Central memory CD8-positive, alpha-beta T cell (primary cell): ENCODE measurements at regions not wholly inside any gene's neighbourhood (a gene's known extent, or its start where the extent isn't known, plus 50 kb on each side); places are given as distances from the start of the nearest gene placed in this dataset.
"Not testable (repeated sequence)": the region's sequence is repeated elsewhere in the genome, so short reads cannot be mapped to it uniquely, and the experiment has no call there.

Source experiments
- ATAC-seq: fragments of 150-1000 bp; cut with Tn5 transposase; replicated peaks from 2 replicates; pipeline ENCODE4 v1.10.0; 2022; ENCODE audit warnings: mild to moderate bottlenecking, moderate FRiP score, moderate number of reproducible peaks; ENCODE audit not compliant: poor library complexity, severe bottlenecking; ENCODE audit errors: extremely low read depth
- DNase-seq, 2 donors: peaks; one replicate each; pipeline ENCODE4 v3.0.0; 2021; ENCODE audit warnings: low spot score in 2 of 2
- H3K27ac Mint-ChIP-seq: one replicate; pipeline ENCODE4 v1.8.0; 2022; ENCODE audit warnings: low read depth, mild to moderate bottlenecking, moderate library complexity, mixed read lengths
- H3K27me3 Mint-ChIP-seq: one replicate; pipeline ENCODE4 v1.8.0; 2022; ENCODE audit warnings: mixed read lengths
- H3K36me3 Mint-ChIP-seq: one replicate; pipeline ENCODE4 v1.8.0; 2022; ENCODE audit warnings: mild to moderate bottlenecking, moderate library complexity, mixed read lengths; ENCODE audit not compliant: insufficient read depth
- H3K4me1 Mint-ChIP-seq: one replicate; pipeline ENCODE4 v1.8.0; 2022; ENCODE audit warnings: mixed read lengths
- H3K4me3 Mint-ChIP-seq: one replicate; pipeline ENCODE4 v1.8.0; 2022; ENCODE audit warnings: mild to moderate bottlenecking, moderate library complexity, mixed read lengths
- H3K9me3 Mint-ChIP-seq: one replicate; pipeline ENCODE4 v1.8.0; 2022; ENCODE audit warnings: mixed read lengths

GRCh38 chr3:106842151-106842550 is 535.1 kb upstream of the CCDC54 start:
- no peak for ATAC-seq

GRCh38 chr3:106844638-106845037 is 532.6 kb upstream of the CCDC54 start:
- Mint-ChIP-seq H3K27ac (no peak overlapping the region), H3K27me3 (no peaks in the 10 kb centered on the region), H3K4me3 (no peak overlapping the region), H3K4me1 (no peaks in the 10 kb centered on the region), H3K9me3 (peaks cover 5% of the 10 kb centered on the region), H3K36me3 (no peaks in the 10 kb centered on the region)
- DNase-seq (no peak), ATAC-seq (no peak)

More at GRCh38 chr3:106842151-106842550, 535.1 kb upstream of the CCDC54 start:
- Mint-ChIP-seq H3K9me3 (peaks cover 11% of the 10 kb centered on the region), H3K4me1 (no peaks in the 10 kb centered on the region), H3K27ac (no peak overlapping the region), H3K4me3 (no peak overlapping the region), H3K27me3 (no peaks in the 10 kb centered on the region), H3K36me3 (no peaks in the 10 kb centered on the region)
- no peak for DNase-seq

GRCh38 chr3:106848099-106848498 is 529.1 kb upstream of the CCDC54 start:
- no peak for ATAC-seq
- Mint-ChIP-seq H3K4me1 (no peaks in the 10 kb centered on the region), H3K4me3 (no peak overlapping the region), H3K9me3 (peaks cover 5% of the 10 kb centered on the region), H3K27ac (no peak overlapping the region), H3K36me3 (peaks cover 2% of the 10 kb centered on the region), H3K27me3 (no peaks in the 10 kb centered on the region)
- DNase-seq = no peak

DNA sequence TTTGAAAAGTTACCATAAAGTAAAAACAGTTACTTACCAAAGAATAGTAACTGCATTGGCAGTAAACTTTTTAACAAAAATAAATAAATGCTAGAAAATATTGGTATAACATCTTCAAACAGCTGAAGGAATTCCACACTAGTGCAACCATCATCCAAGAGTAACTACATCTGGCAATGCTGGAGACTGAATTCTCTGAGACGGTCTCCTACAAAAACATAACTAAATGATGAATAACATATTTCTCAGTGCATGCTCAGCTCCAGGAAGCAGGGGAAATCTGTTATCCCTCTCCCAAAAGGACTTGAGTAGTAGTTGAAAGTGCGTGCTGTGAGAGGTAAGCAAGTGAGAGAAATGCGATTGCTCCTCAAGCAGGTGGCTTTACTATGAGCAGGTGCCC is 526.8 kb upstream of the CCDC54 start:
- Mint-ChIP-seq H3K36me3 (peaks cover 2% of the 10 kb centered on the region), H3K9me3 (peaks cover 5% of the 10 kb centered on the region), H3K27ac (no peak overlapping the region), H3K4me1 (no peaks in the 10 kb centered on the region), H3K27me3 (no peaks in the 10 kb centered on the region), H3K4me3 (no peak overlapping the region)
- ATAC-seq = no peak
- no peak for DNase-seq

GRCh38 chr3:106858321-106858720 is 518.9 kb upstream of the CCDC54 start:
- peaks cover 11% of the 10 kb centered on the region for H3K9me3 Mint-ChIP-seq
- not testable (repeated sequence) for H3K4me3 Mint-ChIP-seq, DNase-seq, H3K27me3 Mint-ChIP-seq, H3K36me3 Mint-ChIP-seq, H3K27ac Mint-ChIP-seq, H3K4me1 Mint-ChIP-seq, ATAC-seq

- Mint-ChIP-seq H3K9me3 (peaks cover 12% of the 10 kb centered on the region), H3K4me1 (no peaks in the 10 kb centered on the region), H3K27ac (no peak overlapping the region), H3K36me3 (no peaks in the 10 kb centered on the region), H3K27me3 (no peaks in the 10 kb centered on the region), H3K4me3 (no peak overlapping the region)
- no peak for DNase-seq
- ATAC-seq = no peak
Observed at GRCh38 chr3:106860182-106860581, 517.1 kb upstream of the CCDC54 start.

GRCh38 chr3:106862067-106862466 is 515.2 kb upstream of the CCDC54 start:
- Mint-ChIP-seq H3K27ac (no peak overlapping the region), H3K4me3 (no peak overlapping the region), H3K36me3 (no peaks in the 10 kb centered on the region), H3K9me3 (peaks cover 10% of the 10 kb centered on the region), H3K27me3 (no peaks in the 10 kb centered on the region), H3K4me1 (no peaks in the 10 kb centered on the region)
- no peak for ATAC-seq
- no peak for DNase-seq

- ATAC-seq (no peak), DNase-seq (no peak)
- peaks cover 11% of the 10 kb centered on the region for H3K9me3 Mint-ChIP-seq
Observed at GRCh38 chr3:106877627-106878026, 499.6 kb upstream of the CCDC54 start.

DNA sequence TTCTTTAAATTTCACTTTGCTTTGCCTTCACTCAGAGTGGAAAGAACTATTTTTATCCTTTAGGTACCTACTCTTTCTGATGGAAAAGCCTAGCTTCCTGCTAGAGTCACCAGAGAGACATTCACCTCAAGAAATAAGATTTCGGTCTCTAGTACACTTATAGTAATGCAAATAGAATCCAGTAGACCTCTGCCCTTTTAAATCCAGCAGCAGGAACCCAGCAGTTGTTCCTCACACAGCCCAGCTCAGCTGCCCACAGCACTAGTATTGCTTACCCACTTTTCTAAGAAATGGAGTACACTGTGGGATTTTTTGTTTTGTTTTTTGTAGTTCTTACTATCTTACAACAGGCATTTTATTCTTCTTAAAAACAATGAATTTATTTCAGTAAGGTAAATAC is 497.0 kb upstream of the CCDC54 start:
- Mint-ChIP-seq H3K9me3 (peaks cover 11% of the 10 kb centered on the region), H3K4me1 (no peaks in the 10 kb centered on the region), H3K36me3 (no peaks in the 10 kb centered on the region), H3K27ac (no peak overlapping the region), H3K4me3 (no peak overlapping the region), H3K27me3 (no peaks in the 10 kb centered on the region)
- ATAC-seq (no peak), DNase-seq (no peak)

More at GRCh38 chr3:106877627-106878026, 499.6 kb upstream of the CCDC54 start:
- Mint-ChIP-seq H3K4me3 (no peak overlapping the region), H3K4me1 (no peaks in the 10 kb centered on the region), H3K27ac (no peak overlapping the region), H3K27me3 (no peaks in the 10 kb centered on the region), H3K36me3 (no peaks in the 10 kb centered on the region)

GRCh38 chr3:106881186-106881585 is 496.1 kb upstream of the CCDC54 start:
- Mint-ChIP-seq H3K9me3 (peaks cover 11% of the 10 kb centered on the region), H3K27me3 (no peaks in the 10 kb centered on the region), H3K36me3 (no peaks in the 10 kb centered on the region), H3K27ac (no peak overlapping the region), H3K4me1 (no peaks in the 10 kb centered on the region), H3K4me3 (no peak overlapping the region)
- DNase-seq = no peak
- ATAC-seq = no peak

DNA sequence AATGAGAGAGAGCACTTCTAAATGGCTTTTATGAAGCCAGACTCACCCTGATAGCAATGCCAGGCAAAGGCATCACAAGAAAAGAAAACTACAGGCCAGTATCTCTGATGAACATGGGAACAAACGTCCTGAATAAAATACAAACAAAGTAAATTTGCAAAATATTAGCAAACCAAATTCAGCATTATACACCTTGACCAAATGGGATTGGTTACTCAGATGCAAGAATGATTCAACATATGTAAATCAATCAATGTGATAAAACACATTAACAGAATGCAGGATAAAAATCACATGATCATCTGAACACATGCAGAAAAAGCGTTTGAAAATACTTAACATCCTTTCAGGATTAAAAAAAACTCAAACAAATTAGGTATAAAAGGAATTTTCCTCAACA is 494.9 kb upstream of the CCDC54 start:
- H3K9me3 Mint-ChIP-seq = peaks cover 11% of the 10 kb centered on the region
- no peaks in the 10 kb centered on the region for H3K4me1 Mint-ChIP-seq
- DNase-seq (no peak), ATAC-seq (no peak)
- H3K27ac Mint-ChIP-seq = no peak overlapping the region
- no peak overlapping the region for H3K4me3 Mint-ChIP-seq
- no peaks in the 10 kb centered on the region for H3K36me3 Mint-ChIP-seq
- H3K27me3 Mint-ChIP-seq = no peaks in the 10 kb centered on the region

- H3K4me3 Mint-ChIP-seq = no peak overlapping the region
- H3K36me3 Mint-ChIP-seq = no peaks in the 10 kb centered on the region
- no peaks in the 10 kb centered on the region for H3K27me3 Mint-ChIP-seq
- H3K27ac Mint-ChIP-seq = no peak overlapping the region
- ATAC-seq (no peak), DNase-seq (no peak)
- H3K4me1 Mint-ChIP-seq = no peaks in the 10 kb centered on the region
- peaks cover 11% of the 10 kb centered on the region for H3K9me3 Mint-ChIP-seq
Observed at GRCh38 chr3:106906074-106906473, 471.2 kb upstream of the CCDC54 start.

- Mint-ChIP-seq H3K4me1 (no peaks in the 10 kb centered on the region), H3K9me3 (peaks cover 11% of the 10 kb centered on the region), H3K4me3 (no peak overlapping the region), H3K27ac (no peak overlapping the region), H3K36me3 (no peaks in the 10 kb centered on the region), H3K27me3 (no peaks in the 10 kb centered on the region)
- DNase-seq (no peak), ATAC-seq (no peak)
Observed at GRCh38 chr3:106908181-106908938, 468.9 kb upstream of the CCDC54 start.
